ENCODE measurements at regions not wholly inside any gene's neighbourhood (a gene's known extent, or its start where the extent isn't known, plus 50 kb on each side); places are given as distances from the start of the nearest gene placed in this dataset.

GRCh38 chr17:34723875-34724274 is 144.5 kb downstream of the TMEM132E start (continued):
- no peak for TF ChIP-seq REST (IDR thresholded peaks at IDR 0.05; ENCODE audit: unreplicated experiment)
- no peak for TF ChIP-seq CTCF (conservative IDR thresholded peaks at IDR 0.05; ENCODE audit: low read depth in 2 of 2)
- no peak for TF ChIP-seq ZNF331 (CRISPR knock-in tag; IDR thresholded peaks at IDR 0.05; ENCODE audit: low read depth)

- TF ChIP-seq CTCF (conservative IDR thresholded peaks at IDR 0.05; ENCODE audit: low read depth in 2 of 2) (no peak), EZH2phosphoT487 (IDR thresholded peaks at IDR 0.05; ENCODE audit: unreplicated experiment) (no peak), POLR2AphosphoS5 (IDR thresholded peaks at IDR 0.05; ENCODE audit: low read depth) (no peak)
- Histone ChIP-seq H4K20me1 (replicated peaks; ENCODE audit: insufficient read depth) (no peaks in the 10 kb centered on the region), H3K27me3 (ENCODE audit: insufficient read depth) (no peaks in the 10 kb centered on the region), H3K79me2 (replicated peaks; ENCODE audit: insufficient read depth) (no peaks in the 10 kb centered on the region), H3K4me1 (ENCODE audit: insufficient read depth) (no peaks in the 10 kb centered on the region; the same call in 1 of the 2 replicates), H3K27ac (ENCODE audit: low read depth) (no peak overlapping the region), H2AFZ (no peak overlapping the region), H3K36me3 (ENCODE audit: insufficient read depth) (no peaks in the 10 kb centered on the region), H3F3A (replicated peaks; ENCODE audit: low read depth) (no peaks in the 10 kb centered on the region), H3K4me3 (no peak overlapping the region), H3K4me2 (no peak overlapping the region), H3K9me2 (ENCODE audit: insufficient read depth) (no peaks in the 10 kb centered on the region)
- ATAC-seq, result no peak
- Mint-ChIP-seq H3K27me3 (ENCODE audit: insufficient read depth, low read depth, poor library complexity) (peaks cover 6% of the 10 kb centered on the region), H3K27ac (no peak overlapping the region), H3K36me3 (ENCODE audit: low read depth) (no peaks in the 10 kb centered on the region), H3K4me1 (peaks cover 7% of the 10 kb centered on the region; the same call in 1 of the 3 replicates), H3K4me3 (no peak overlapping the region), H3K9me3 (no peaks in the 10 kb centered on the region; the same call in 2 of the 3 replicates)
- DNase-seq (ENCODE audit: low spot score), result no peak
Observed at GRCh38 chr17:34721326-34721725, 141.9 kb downstream of the TMEM132E start.

- H3K9me3 Mint-ChIP-seq, result no peaks in the 10 kb centered on the region; the same call in 2 of the 3 replicates
- H3K27me3 Mint-ChIP-seq (ENCODE audit: insufficient read depth, low read depth, poor library complexity), result peaks cover 6% of the 10 kb centered on the region
- no peaks in the 10 kb centered on the region for H3K36me3 Mint-ChIP-seq (ENCODE audit: low read depth)
- no peaks in the 10 kb centered on the region for H3F3A ChIP-seq (replicated peaks; ENCODE audit: low read depth)
- no peaks in the 10 kb centered on the region for H3K36me3 ChIP-seq (ENCODE audit: insufficient read depth)
- H3K27me3 ChIP-seq (ENCODE audit: insufficient read depth), result no peaks in the 10 kb centered on the region
- H4K20me1 ChIP-seq (replicated peaks; ENCODE audit: insufficient read depth), result no peaks in the 10 kb centered on the region
- no peaks in the 10 kb centered on the region; the same call in 1 of the 2 replicates for H3K4me1 ChIP-seq (ENCODE audit: insufficient read depth)
- H3K27ac Mint-ChIP-seq, result no peak overlapping the region
- H2AFZ ChIP-seq, result no peak overlapping the region
- no peaks in the 10 kb centered on the region for H3K79me2 ChIP-seq (replicated peaks; ENCODE audit: insufficient read depth)
- H3K4me3 Mint-ChIP-seq, result no peak overlapping the region
- H3K4me2 ChIP-seq, result no peak overlapping the region
- H3K9me2 ChIP-seq (ENCODE audit: insufficient read depth), result no peaks in the 10 kb centered on the region
- ATAC-seq (no peak), DNase-seq (ENCODE audit: low spot score) (no peak)
- H3K4me3 ChIP-seq, result no peak overlapping the region
- peaks cover 7% of the 10 kb centered on the region; the same call in 1 of the 3 replicates for H3K4me1 Mint-ChIP-seq
- H3K27ac ChIP-seq (ENCODE audit: low read depth), result no peak overlapping the region
- TF ChIP-seq STAT1 (IDR thresholded peaks at IDR 0.05; ENCODE audit: unreplicated experiment), result no peak
- no peak for TF ChIP-seq REST (IDR thresholded peaks at IDR 0.05; ENCODE audit: unreplicated experiment)
- no peak for TF ChIP-seq JUNB (IDR thresholded peaks at IDR 0.05; ENCODE audit: unreplicated experiment)
- no peak for TF ChIP-seq ZNF114 (CRISPR knock-in tag; IDR thresholded peaks at IDR 0.05)
- TF ChIP-seq EZH2 (IDR thresholded peaks at IDR 0.05; ENCODE audit: low read depth, unreplicated experiment), result no peak
- no peak for TF ChIP-seq NANOG (IDR thresholded peaks at IDR 0.05; ENCODE audit: borderline replicate concordance)
- TF ChIP-seq ETS1 (IDR thresholded peaks at IDR 0.05), result no peak
Observed at GRCh38 chr17:34720760-34721159, 141.4 kb downstream of the TMEM132E start.
